ENCODE measurements at regions not wholly inside any gene's neighbourhood (a gene's known extent, or its start where the extent isn't known, plus 50 kb on each side); places are given as distances from the start of the nearest gene placed in this dataset.
"Not testable (repeated sequence)": the region's sequence is repeated elsewhere in the genome, so short reads cannot be mapped to it uniquely, and the experiment has no call there.

DNA sequence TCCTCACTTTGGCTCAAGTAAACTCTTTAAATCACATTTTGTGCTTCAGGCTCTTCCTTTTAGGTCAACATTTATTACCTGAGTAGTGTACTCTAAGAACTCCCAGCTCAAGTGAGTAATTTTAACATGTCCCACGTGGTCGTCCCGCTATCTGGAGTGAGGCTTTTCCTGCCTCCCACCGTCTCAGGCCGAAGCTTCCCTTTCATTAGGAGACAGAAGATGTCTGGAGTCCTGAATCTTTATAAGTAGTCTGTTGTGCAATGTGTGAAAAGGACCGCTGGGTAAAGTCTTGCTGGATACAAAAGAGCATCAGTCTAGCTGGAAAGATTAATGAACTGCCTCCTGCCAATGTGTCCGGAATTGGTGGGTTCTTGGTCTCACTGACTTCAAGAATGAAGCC is 117.7 kb upstream of the NEIL3 start:
- H3K9me3 Mint-ChIP-seq, result peaks cover 0 to 4% (median 0%) of the 10 kb centered on the region in 3 donors
- Histone ChIP-seq H3K4me1 (ENCODE audit: control insufficient read depth in 1 of 2, extremely low read depth in 1 of 2, insufficient read depth in 2 of 2, low read length in 2 of 2) (no peaks in the 10 kb centered on the region), H3K36me3 (ENCODE audit: control insufficient read depth in 2 of 2, extremely low read depth in 1 of 2, insufficient read depth in 1 of 2, low read length in 1 of 2) (no peaks in the 10 kb centered on the region), H3K27ac (ENCODE audit: low read length) (no peak overlapping the region), H3K4me3 (ENCODE audit: control insufficient read depth in 1 of 2, extremely low read depth in 1 of 2, low read length in 1 of 2) (no peak overlapping the region), H3K27me3 (replicated peaks in 1 of 2; ENCODE audit: control insufficient read depth in 2 of 2, extremely low read depth in 1 of 2, insufficient read depth in 2 of 2, low read length in 1 of 2) (no peaks in the 10 kb centered on the region), H3K9me3 (no peaks in the 10 kb centered on the region)
- WGBS (ENCODE audit: insufficient coverage), result 83% methylated on average over 4 of the region's 7 CpGs
- no peaks in the 10 kb centered on the region for H3K4me1 Mint-ChIP-seq
- H3K27me3 Mint-ChIP-seq, result peaks cover 0 to 3% of the 10 kb centered on the region in 2 donors
- no peak overlapping the region for H3K4me3 Mint-ChIP-seq
- CTCF ChIA-PET, result no interaction called here
- no peak overlapping the region for H3K27ac Mint-ChIP-seq
- DNase-seq (no peak), ATAC-seq (replicated peaks in 1 of 4) (no peak)
- POLR2A ChIA-PET, result no interaction called here
- no peaks in the 10 kb centered on the region for H3K36me3 Mint-ChIP-seq

DNA sequence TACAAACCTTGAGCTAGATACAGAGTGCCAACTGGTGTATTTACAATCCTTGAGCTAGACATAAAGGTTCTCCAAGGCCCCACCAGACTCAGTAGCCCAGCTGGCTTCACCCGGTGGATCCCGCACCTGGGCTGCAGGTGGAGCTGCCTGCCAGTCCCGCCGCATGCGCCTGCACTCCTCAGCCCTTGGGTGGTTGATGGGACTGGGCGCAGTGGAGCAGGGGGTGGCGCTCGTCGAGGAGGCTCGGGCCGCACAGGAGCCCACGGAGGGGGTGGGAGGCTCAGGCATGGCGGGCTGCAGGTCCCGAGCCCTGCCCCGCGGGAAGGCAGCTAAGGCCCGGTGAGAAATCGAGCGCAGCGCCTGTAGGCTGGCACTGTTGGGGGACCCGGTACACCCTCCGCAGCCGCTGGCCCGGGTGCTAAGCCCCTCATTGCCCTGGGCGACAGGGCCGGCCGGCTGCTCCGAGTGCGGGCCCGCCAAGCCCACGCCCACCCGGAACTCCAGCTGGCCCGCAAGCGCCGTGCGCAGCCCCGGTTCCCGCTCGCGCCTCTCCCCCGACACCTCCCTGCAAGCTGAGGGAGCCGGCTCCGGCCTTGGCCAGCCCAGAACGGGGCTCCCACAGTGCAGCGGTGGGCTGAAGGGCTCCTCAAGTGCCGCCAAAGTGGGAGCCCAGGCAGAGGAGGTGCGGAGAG is 116.5 kb upstream of the NEIL3 start:
- H3K9me3 Mint-ChIP-seq; H3K4me3 Mint-ChIP-seq; H3K27ac Mint-ChIP-seq; ATAC-seq (replicated peaks in 1 of 4); DNase-seq; H3K4me1 ChIP-seq (ENCODE audit: control insufficient read depth in 1 of 2, extremely low read depth in 1 of 2, insufficient read depth in 2 of 2, low read length in 2 of 2); H3K27me3 ChIP-seq (replicated peaks in 1 of 2; ENCODE audit: control insufficient read depth in 2 of 2, extremely low read depth in 1 of 2, insufficient read depth in 2 of 2, low read length in 1 of 2); H3K9me3 ChIP-seq; H3K36me3 ChIP-seq (ENCODE audit: control insufficient read depth in 2 of 2, extremely low read depth in 1 of 2, insufficient read depth in 1 of 2, low read length in 1 of 2); H3K27me3 Mint-ChIP-seq; H3K27ac ChIP-seq (ENCODE audit: low read length); H3K36me3 Mint-ChIP-seq; H3K4me3 ChIP-seq (ENCODE audit: control insufficient read depth in 1 of 2, extremely low read depth in 1 of 2, low read length in 1 of 2); POLR2A ChIA-PET; H3K4me1 Mint-ChIP-seq: not testable (repeated sequence)
- CTCF ChIA-PET, result interaction anchor here in 1 of 2 donors (0.6 kb wide), 1 partner anchor 1109 kb away, joined by 3 read pairs; no protein-coding TSS in a partner anchor
- WGBS (ENCODE audit: insufficient coverage), result 93% methylated on average over 23 of the region's 47 CpGs

DNA sequence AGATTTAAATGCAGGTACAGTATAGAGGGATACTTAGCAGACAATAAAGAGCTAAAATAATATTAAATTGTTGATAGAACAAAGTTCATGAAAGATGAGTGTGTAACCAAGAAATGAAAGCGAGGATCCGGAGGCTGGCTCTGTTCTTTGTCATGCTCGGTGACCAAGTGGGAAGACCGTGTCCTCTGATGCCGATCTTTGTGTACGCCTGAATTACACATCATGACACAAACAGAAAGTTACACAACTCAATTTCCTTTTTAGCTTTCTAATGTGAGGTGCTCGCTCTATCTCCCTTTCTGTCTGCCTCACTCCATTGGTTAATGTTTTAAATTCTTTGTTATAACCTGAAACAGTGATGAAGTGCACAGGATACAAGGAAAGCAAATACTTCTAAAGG is 114.8 kb upstream of the NEIL3 start:
- Histone ChIP-seq H3K4me1 (ENCODE audit: control insufficient read depth in 1 of 2, extremely low read depth in 1 of 2, insufficient read depth in 2 of 2, low read length in 2 of 2) (no peaks in the 10 kb centered on the region), H3K27me3 (replicated peaks in 1 of 2; ENCODE audit: control insufficient read depth in 2 of 2, extremely low read depth in 1 of 2, insufficient read depth in 2 of 2, low read length in 1 of 2) (no peaks in the 10 kb centered on the region), H3K27ac (ENCODE audit: low read length) (no peak overlapping the region), H3K4me3 (ENCODE audit: control insufficient read depth in 1 of 2, extremely low read depth in 1 of 2, low read length in 1 of 2) (no peak overlapping the region), H3K9me3 (no peaks in the 10 kb centered on the region), H3K36me3 (ENCODE audit: control insufficient read depth in 2 of 2, extremely low read depth in 1 of 2, insufficient read depth in 1 of 2, low read length in 1 of 2) (no peaks in the 10 kb centered on the region)
- ChIA-PET POLR2A (no interaction called here), CTCF (no interaction called here)
- Mint-ChIP-seq H3K9me3 (peaks cover 3 to 7% (median 4%) of the 10 kb centered on the region in 3 donors), H3K4me1 (no peaks in the 10 kb centered on the region), H3K27ac (no peak overlapping the region), H3K36me3 (no peaks in the 10 kb centered on the region), H3K27me3 (peaks cover 0 to 3% of the 10 kb centered on the region in 2 donors), H3K4me3 (no peak overlapping the region)
- DNase-seq (no peak), ATAC-seq (replicated peaks in 1 of 4) (no peak)
- no CpG with 5 or more reads among the region's 7 CpGs for WGBS (ENCODE audit: insufficient coverage)

DNA sequence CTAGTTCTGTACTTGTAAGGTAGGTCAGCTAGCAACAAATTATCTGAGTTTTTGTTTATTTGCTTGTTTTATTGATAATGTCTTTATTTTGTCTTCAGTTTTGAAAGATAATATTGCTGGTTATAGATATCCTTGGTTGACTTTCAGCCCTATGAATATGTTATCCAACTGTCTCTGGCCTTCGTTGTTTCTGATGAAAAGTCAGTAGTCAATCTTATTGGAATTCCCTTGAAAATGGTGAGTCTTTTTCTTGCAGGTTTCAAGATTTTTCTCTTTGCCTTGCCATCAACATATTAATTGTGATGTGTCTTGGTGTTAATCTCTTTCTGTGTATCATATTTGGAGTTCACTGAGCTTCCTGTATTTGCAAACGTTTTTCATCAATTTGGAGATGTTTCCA is 113.1 kb upstream of the NEIL3 start:
- ChIA-PET CTCF (no interaction called here), POLR2A (no interaction called here)
- no peaks in the 10 kb centered on the region for H3K27me3 ChIP-seq (replicated peaks in 1 of 2; ENCODE audit: control insufficient read depth in 2 of 2, extremely low read depth in 1 of 2, insufficient read depth in 2 of 2, low read length in 1 of 2)
- Mint-ChIP-seq H3K27ac (no peak overlapping the region), H3K9me3 (peaks cover 3 to 7% (median 4%) of the 10 kb centered on the region in 3 donors), H3K4me1 (no peaks in the 10 kb centered on the region), H3K27me3 (peaks cover 0 to 1% of the 10 kb centered on the region in 2 donors), H3K4me3 (no peak overlapping the region), H3K36me3 (no peaks in the 10 kb centered on the region)
- no peaks in the 10 kb centered on the region for H3K9me3 ChIP-seq
- ATAC-seq (replicated peaks in 1 of 4) (no peak), DNase-seq (no peak)
- H3K4me1 ChIP-seq (ENCODE audit: control insufficient read depth in 1 of 2, extremely low read depth in 1 of 2, insufficient read depth in 2 of 2, low read length in 2 of 2), result no peaks in the 10 kb centered on the region
- H3K4me3 ChIP-seq (ENCODE audit: control insufficient read depth in 1 of 2, extremely low read depth in 1 of 2, low read length in 1 of 2), result no peak overlapping the region
- H3K36me3 ChIP-seq (ENCODE audit: control insufficient read depth in 2 of 2, extremely low read depth in 1 of 2, insufficient read depth in 1 of 2, low read length in 1 of 2), result no peaks in the 10 kb centered on the region
- no peak overlapping the region for H3K27ac ChIP-seq (ENCODE audit: low read length)
- WGBS (ENCODE audit: insufficient coverage), result no CpG with 5 or more reads among the region's 2 CpGs

DNA sequence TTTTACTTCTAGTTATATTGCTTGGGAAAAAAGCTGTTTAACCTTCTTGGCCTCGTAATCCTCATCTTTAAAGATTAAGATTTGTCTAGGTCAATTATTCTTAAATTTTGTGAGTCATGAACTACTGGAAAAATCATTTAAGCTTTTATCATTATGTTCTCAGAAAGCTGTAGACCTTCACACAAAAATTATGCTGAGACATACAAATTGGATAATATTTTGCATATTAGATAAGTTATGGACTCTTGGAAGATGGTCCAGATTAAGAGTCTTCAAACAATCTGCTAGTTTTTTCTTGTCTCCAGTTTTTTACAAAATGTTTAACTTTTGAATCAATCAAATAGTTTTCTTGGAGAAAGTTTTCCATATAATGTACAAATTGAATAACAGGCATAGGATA is 108.1 kb upstream of the NEIL3 start:
- no peak for ATAC-seq (replicated peaks in 1 of 4)
- POLR2A ChIA-PET, result no interaction called here

DNA sequence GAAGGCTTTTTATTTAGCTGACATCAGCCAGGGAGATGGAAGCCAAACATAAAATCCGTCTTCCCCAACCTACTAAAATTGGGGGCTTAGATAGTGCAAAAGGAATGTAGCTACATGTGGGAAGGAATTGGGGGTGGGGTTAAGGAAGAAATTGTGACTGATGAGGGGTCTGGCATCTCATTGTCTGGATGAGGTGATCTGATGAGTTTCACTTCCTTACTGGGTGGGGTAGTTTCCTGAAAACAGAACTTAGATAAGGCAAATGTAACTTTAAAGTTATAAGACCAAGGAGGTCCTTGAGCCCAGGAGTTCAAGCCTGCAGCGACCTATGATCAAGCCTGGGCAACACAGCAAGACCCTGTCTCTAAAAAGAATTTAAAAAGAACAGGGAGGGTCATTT is 105.5 kb upstream of the NEIL3 start:
- Histone ChIP-seq H3K9me3 (no peaks in the 10 kb centered on the region), H3K4me3 (ENCODE audit: control insufficient read depth in 1 of 2, extremely low read depth in 1 of 2, low read length in 1 of 2) (no peak overlapping the region), H3K27me3 (replicated peaks in 1 of 2; ENCODE audit: control insufficient read depth in 2 of 2, extremely low read depth in 1 of 2, insufficient read depth in 2 of 2, low read length in 1 of 2) (no peaks in the 10 kb centered on the region), H3K27ac (ENCODE audit: low read length) (no peak overlapping the region), H3K4me1 (ENCODE audit: control insufficient read depth in 1 of 2, extremely low read depth in 1 of 2, insufficient read depth in 2 of 2, low read length in 2 of 2) (no peaks in the 10 kb centered on the region), H3K36me3 (ENCODE audit: control insufficient read depth in 2 of 2, extremely low read depth in 1 of 2, insufficient read depth in 1 of 2, low read length in 1 of 2) (no peaks in the 10 kb centered on the region)
- no peak overlapping the region for H3K27ac Mint-ChIP-seq
- H3K36me3 Mint-ChIP-seq, result no peaks in the 10 kb centered on the region
- ChIA-PET POLR2A (no interaction called here), CTCF (no interaction called here)
- H3K4me1 Mint-ChIP-seq, result no peaks in the 10 kb centered on the region
- peaks cover 5 to 6% of the 10 kb centered on the region in 2 donors for H3K27me3 Mint-ChIP-seq
- no peak overlapping the region for H3K4me3 Mint-ChIP-seq
- WGBS (ENCODE audit: insufficient coverage), result 40% methylated on average over 1 of the region's 2 CpGs
- ATAC-seq (replicated peaks in 1 of 4) (no peak), DNase-seq (no peak)
- H3K9me3 Mint-ChIP-seq, result peaks cover 0 to 15% (median 11%) of the 10 kb centered on the region in 3 donors

More for the DNA sequence above, 108.1 kb upstream of the NEIL3 start:
- CTCF ChIA-PET, result no interaction called here
- Histone ChIP-seq H3K27ac (ENCODE audit: low read length) (no peak overlapping the region), H3K27me3 (replicated peaks in 1 of 2; ENCODE audit: control insufficient read depth in 2 of 2, extremely low read depth in 1 of 2, insufficient read depth in 2 of 2, low read length in 1 of 2) (no peaks in the 10 kb centered on the region), H3K4me1 (ENCODE audit: control insufficient read depth in 1 of 2, extremely low read depth in 1 of 2, insufficient read depth in 2 of 2, low read length in 2 of 2) (no peaks in the 10 kb centered on the region), H3K9me3 (no peaks in the 10 kb centered on the region), H3K36me3 (ENCODE audit: control insufficient read depth in 2 of 2, extremely low read depth in 1 of 2, insufficient read depth in 1 of 2, low read length in 1 of 2) (no peaks in the 10 kb centered on the region), H3K4me3 (ENCODE audit: control insufficient read depth in 1 of 2, extremely low read depth in 1 of 2, low read length in 1 of 2) (no peak overlapping the region)
- Mint-ChIP-seq H3K9me3 (peaks cover 4 to 18% (median 7%) of the 10 kb centered on the region in 3 donors), H3K27me3 (peaks cover 5 to 6% of the 10 kb centered on the region in 2 donors), H3K36me3 (no peaks in the 10 kb centered on the region), H3K4me1 (no peaks in the 10 kb centered on the region), H3K4me3 (no peak overlapping the region), H3K27ac (no peak overlapping the region)
- DNase-seq, result no peak
- WGBS (ENCODE audit: insufficient coverage), result no CpG with 5 or more reads among the region's 1 CpG

DNA sequence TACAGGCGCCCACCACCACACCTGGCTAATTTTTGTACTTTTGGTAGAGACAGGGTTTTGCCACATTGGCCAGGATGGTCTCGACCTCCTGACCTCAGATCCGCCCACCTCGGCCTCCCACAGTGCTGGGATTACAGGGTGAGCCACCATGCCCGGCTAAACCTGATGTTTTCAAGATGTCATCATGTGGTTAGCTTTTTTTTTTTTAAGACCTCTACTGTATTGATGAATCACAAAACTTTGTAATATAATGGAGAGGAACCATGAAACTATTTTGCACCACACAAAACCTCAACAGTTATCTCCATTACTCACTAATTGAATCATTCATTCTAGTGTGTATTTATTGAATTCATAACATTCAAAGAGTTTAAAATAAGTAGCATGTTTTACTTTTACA is 94.7 kb upstream of the NEIL3 start:
- H3K9me3 Mint-ChIP-seq, result no peaks in the 10 kb centered on the region
- no peaks in the 10 kb centered on the region for H3K36me3 Mint-ChIP-seq
- 67% methylated on average over 1 of the region's 5 CpGs for WGBS (ENCODE audit: insufficient coverage)
- no peak overlapping the region for H3K4me3 ChIP-seq (ENCODE audit: control insufficient read depth in 1 of 2, extremely low read depth in 1 of 2, low read length in 1 of 2)
- ChIA-PET CTCF (interaction anchor here in 1 of 2 donors (0.5 kb wide), 1 partner anchor 26 kb away, joined by 3 read pairs; no protein-coding TSS in a partner anchor), POLR2A (no interaction called here)
- ATAC-seq (replicated peaks in 1 of 4), result no peak
- H3K27ac Mint-ChIP-seq, result no peak overlapping the region
- H3K4me1 Mint-ChIP-seq, result no peaks in the 10 kb centered on the region
- H3K27ac ChIP-seq (ENCODE audit: low read length), result no peak overlapping the region
- no peak overlapping the region for H3K4me3 Mint-ChIP-seq
- no peaks in the 10 kb centered on the region for H3K9me3 ChIP-seq
- peaks cover 5 to 11% of the 10 kb centered on the region in 2 donors for H3K27me3 Mint-ChIP-seq
- H3K4me1 ChIP-seq (ENCODE audit: control insufficient read depth in 1 of 2, extremely low read depth in 1 of 2, insufficient read depth in 2 of 2, low read length in 2 of 2), result no peaks in the 10 kb centered on the region
- no peak for DNase-seq
- H3K36me3 ChIP-seq (ENCODE audit: control insufficient read depth in 2 of 2, extremely low read depth in 1 of 2, insufficient read depth in 1 of 2, low read length in 1 of 2), result no peaks in the 10 kb centered on the region
- H3K27me3 ChIP-seq (replicated peaks in 1 of 2; ENCODE audit: control insufficient read depth in 2 of 2, extremely low read depth in 1 of 2, insufficient read depth in 2 of 2, low read length in 1 of 2), result no peaks in the 10 kb centered on the region
